Glomerular endothelial cell (primary cell): ENCODE measurements at regions not wholly inside any gene's neighbourhood (a gene's known extent, or its start where the extent isn't known, plus 50 kb on each side); places are given as distances from the start of the nearest gene placed in this dataset.

Experiments used
- DNase-seq: peaks from one replicate; pipeline ENCODE4 v3.0.0-alpha.2; 2011; ENCODE audit warnings: low read depth, low spot score; ENCODE audit errors: extremely low read depth

- no peak for DNase-seq
Observed at GRCh38 chr12:94059394-94060368, 88.7 kb upstream of the PLXNC1 start.

GRCh38 chr12:94062194-94062593 is 86.2 kb upstream of the PLXNC1 start:
- no peak for DNase-seq

- DNase-seq, result no peak
Observed at GRCh38 chr12:94062796-94063635, 85.4 kb upstream of the PLXNC1 start.

- DNase-seq, result no peak
Observed at GRCh38 chr12:94070520-94070919, 77.9 kb upstream of the PLXNC1 start.

- DNase-seq, result no peak
Observed at GRCh38 chr12:94071258-94071657, 77.1 kb upstream of the PLXNC1 start.

- DNase-seq, result no peak
Observed at GRCh38 chr12:94073441-94074051, 74.8 kb upstream of the PLXNC1 start.

- DNase-seq, result no peak
Observed at GRCh38 chr12:94074216-94074979, 74.0 kb upstream of the PLXNC1 start.

GRCh38 chr12:94074980-94075629 is 73.3 kb upstream of the PLXNC1 start:
- no peak for DNase-seq

- no peak for DNase-seq
Observed at GRCh38 chr12:94077209-94077608, 71.2 kb upstream of the PLXNC1 start.

- DNase-seq, result no peak
Observed at GRCh38 chr12:94078138-94078723, 70.1 kb upstream of the PLXNC1 start.

- DNase-seq, result no peak
Observed at GRCh38 chr12:94078736-94079509, 69.5 kb upstream of the PLXNC1 start.

GRCh38 chr12:94079566-94080340 is 68.6 kb upstream of the PLXNC1 start:
- DNase-seq, result no peak

- no peak for DNase-seq
Observed at GRCh38 chr12:94080341-94081009, 67.9 kb upstream of the PLXNC1 start.

- no peak for DNase-seq
Observed at GRCh38 chr12:94082690-94083089, 65.7 kb upstream of the PLXNC1 start.

GRCh38 chr12:94089891-94090290 is 58.5 kb upstream of the PLXNC1 start:
- no peak for DNase-seq

- no peak for DNase-seq
Observed at GRCh38 chr12:94091624-94092023, 56.8 kb upstream of the PLXNC1 start.

- DNase-seq, result no peak
Observed at GRCh38 chr12:94092516-94093241, 55.7 kb upstream of the PLXNC1 start.
